BLaER1 treated with 17β-estradiol and CSF1 and Interleukin-3, amounts not matched to agents 10 nM and 100 nM (cell line): ENCODE measurements at regions not wholly inside any gene's neighbourhood (a gene's known extent, or its start where the extent isn't known, plus 50 kb on each side); places are given as distances from the start of the nearest gene placed in this dataset.

Source experiments
- H3K27ac ChIP-seq, 11 experiments: shearing (Covaris generic); formaldehyde crosslinking; 2 replicates each; pipeline ENCODE4 v1.8.1; 2022
- H3K27me3 ChIP-seq, 11 experiments: shearing (Covaris generic); formaldehyde crosslinking; 2 replicates each; pipeline ENCODE4 v1.8.1; 2022
- H3K36me3 ChIP-seq, 11 experiments: shearing (Covaris generic); formaldehyde crosslinking; 2 replicates each; pipeline ENCODE4 v1.8.1; 2022
- H3K4me1 ChIP-seq, 10 experiments: shearing (Covaris generic); formaldehyde crosslinking; 2 replicates each; pipeline ENCODE4 v1.8.1; 2022
- H3K4me2 ChIP-seq, 11 experiments: shearing (Covaris generic); formaldehyde crosslinking; 2 replicates each; pipeline ENCODE4 v1.8.1; 2022
- H3K4me3 ChIP-seq, 10 experiments: shearing (Covaris generic); formaldehyde crosslinking; 2 replicates each; pipeline ENCODE4 v1.8.1; 2022
- H3K9ac ChIP-seq, 11 experiments: shearing (Covaris generic); formaldehyde crosslinking; 2 replicates each; pipeline ENCODE4 v1.8.1; 2022
- H3K9me3 ChIP-seq, 11 experiments: shearing (Covaris generic); formaldehyde crosslinking; replicated peaks in 1 of 11; 2 replicates each; pipeline ENCODE4 v1.8.1; 2022
- H4K20me1 ChIP-seq, 11 experiments: shearing (Covaris generic); formaldehyde crosslinking; 2 replicates each; pipeline ENCODE4 v1.8.1; 2022
- Cebpa-rat ChIP-seq, 11 experiments: shearing (Covaris generic); IDR thresholded peaks; 2 replicates each; pipeline ENCODE4 v1.8.1; 2022

GRCh38 chr15:36479200-36479896, 100.1 kb upstream of the CDIN1 start:
- H3K4me1 ChIP-seq = no peaks in the 10 kb centered on the region
- no peak overlapping the region for H3K27ac ChIP-seq
- no peaks in the 10 kb centered on the region for H3K36me3 ChIP-seq
- TF ChIP-seq Cebpa-rat (IDR thresholded peaks at IDR 0.05) = no peak
- H3K27me3 ChIP-seq = no peaks in the 10 kb centered on the region
- H3K4me2 ChIP-seq = no peak overlapping the region
- peaks cover 0 to 8% (median 0%) of the 10 kb centered on the region in 11 experiments; a peak in 3 of 22 replicates for H3K9me3 ChIP-seq
- no peaks in the 10 kb centered on the region for H4K20me1 ChIP-seq
- no peak overlapping the region for H3K4me3 ChIP-seq
- H3K9ac ChIP-seq = no peak overlapping the region

GRCh38 chr15:36481156-36481555, 98.3 kb upstream of the CDIN1 start:
- no peak overlapping the region for H3K4me3 ChIP-seq
- peaks cover 0 to 8% (median 0%) of the 10 kb centered on the region in 11 experiments; a peak in 3 of 22 replicates for H3K9me3 ChIP-seq
- no peak overlapping the region for H3K9ac ChIP-seq
- H3K27me3 ChIP-seq = no peaks in the 10 kb centered on the region
- H3K36me3 ChIP-seq = no peaks in the 10 kb centered on the region
- no peak overlapping the region for H3K27ac ChIP-seq
- no peak for TF ChIP-seq Cebpa-rat (IDR thresholded peaks at IDR 0.05)
- no peaks in the 10 kb centered on the region for H3K4me1 ChIP-seq
- H4K20me1 ChIP-seq = no peaks in the 10 kb centered on the region
- H3K4me2 ChIP-seq = no peak overlapping the region

- Histone ChIP-seq H3K36me3 (no peaks in the 10 kb centered on the region), H3K9me3 (peaks cover 0 to 8% (median 0%) of the 10 kb centered on the region in 11 experiments; a peak in 3 of 22 replicates), H4K20me1 (no peaks in the 10 kb centered on the region), H3K27ac (no peak overlapping the region), H3K27me3 (no peaks in the 10 kb centered on the region), H3K4me1 (no peaks in the 10 kb centered on the region), H3K9ac (no peak overlapping the region), H3K4me2 (no peak overlapping the region), H3K4me3 (no peak overlapping the region)
- no peak for TF ChIP-seq Cebpa-rat (IDR thresholded peaks at IDR 0.05)
Measured at GRCh38 chr15:36483409-36483808, 96.0 kb upstream of the CDIN1 start.

GRCh38 chr15:36484038-36484778, 95.2 kb upstream of the CDIN1 start:
- H4K20me1 ChIP-seq = no peaks in the 10 kb centered on the region
- no peak for TF ChIP-seq Cebpa-rat (IDR thresholded peaks at IDR 0.05)
- H3K4me3 ChIP-seq = no peak overlapping the region
- H3K9me3 ChIP-seq = peaks cover 0 to 8% (median 0%) of the 10 kb centered on the region in 11 experiments; a peak in 3 of 22 replicates
- no peak overlapping the region for H3K27ac ChIP-seq
- H3K36me3 ChIP-seq = no peaks in the 10 kb centered on the region
- no peak overlapping the region for H3K4me2 ChIP-seq
- H3K27me3 ChIP-seq = no peaks in the 10 kb centered on the region
- H3K4me1 ChIP-seq = no peaks in the 10 kb centered on the region
- no peak overlapping the region for H3K9ac ChIP-seq

GRCh38 chr15:36491912-36492311, 87.5 kb upstream of the CDIN1 start:
- no peak for TF ChIP-seq Cebpa-rat (IDR thresholded peaks at IDR 0.05)
- Histone ChIP-seq H3K4me3 (no peak overlapping the region), H3K4me1 (no peaks in the 10 kb centered on the region), H4K20me1 (no peaks in the 10 kb centered on the region), H3K9ac (no peak overlapping the region), H3K27ac (no peak overlapping the region), H3K9me3 (no peaks in the 10 kb centered on the region), H3K27me3 (no peaks in the 10 kb centered on the region), H3K4me2 (no peak overlapping the region), H3K36me3 (no peaks in the 10 kb centered on the region)

- H3K36me3 ChIP-seq = no peaks in the 10 kb centered on the region
- TF ChIP-seq Cebpa-rat (IDR thresholded peaks at IDR 0.05) = no peak
Measured at GRCh38 chr15:36495456-36495991, 83.9 kb upstream of the CDIN1 start.

GRCh38 chr15:36497901-36498300, 81.5 kb upstream of the CDIN1 start:
- Histone ChIP-seq H3K4me2 (no peak overlapping the region), H3K9ac (no peak overlapping the region)
- TF ChIP-seq Cebpa-rat (IDR thresholded peaks at IDR 0.05) = no peak

More at GRCh38 chr15:36495456-36495991, 83.9 kb upstream of the CDIN1 start:
- Histone ChIP-seq H3K27me3 (no peaks in the 10 kb centered on the region), H3K4me3 (no peak overlapping the region), H4K20me1 (no peaks in the 10 kb centered on the region), H3K4me1 (no peaks in the 10 kb centered on the region), H3K9ac (no peak overlapping the region), H3K27ac (no peak overlapping the region), H3K4me2 (no peak overlapping the region), H3K9me3 (no peaks in the 10 kb centered on the region)

GRCh38 chr15:36498401-36498800, 81.0 kb upstream of the CDIN1 start:
- no peaks in the 10 kb centered on the region for H3K4me1 ChIP-seq
- H3K9me3 ChIP-seq = no peaks in the 10 kb centered on the region
- no peaks in the 10 kb centered on the region for H4K20me1 ChIP-seq
- no peak overlapping the region for H3K27ac ChIP-seq
- H3K9ac ChIP-seq = no peak overlapping the region
- no peak overlapping the region for H3K4me3 ChIP-seq
- no peaks in the 10 kb centered on the region for H3K27me3 ChIP-seq
- 0 out of 22 replicates have a peak, but pooled peaks of 2 of the 11 experiments have one; percentile 14 to 21 for TF ChIP-seq Cebpa-rat (IDR thresholded peaks at IDR 0.05)
- H3K36me3 ChIP-seq = no peaks in the 10 kb centered on the region
- no peak overlapping the region for H3K4me2 ChIP-seq

More at GRCh38 chr15:36497901-36498300, 81.5 kb upstream of the CDIN1 start:
- Histone ChIP-seq H3K9me3 (no peaks in the 10 kb centered on the region), H3K27ac (no peak overlapping the region), H3K36me3 (no peaks in the 10 kb centered on the region), H3K27me3 (no peaks in the 10 kb centered on the region), H3K4me3 (no peak overlapping the region), H3K4me1 (no peaks in the 10 kb centered on the region), H4K20me1 (no peaks in the 10 kb centered on the region)

- Histone ChIP-seq H3K27me3 (no peaks in the 10 kb centered on the region), H4K20me1 (no peaks in the 10 kb centered on the region), H3K4me1 (no peaks in the 10 kb centered on the region), H3K36me3 (no peaks in the 10 kb centered on the region), H3K4me3 (no peak overlapping the region), H3K27ac (no peak overlapping the region), H3K9me3 (no peaks in the 10 kb centered on the region), H3K4me2 (no peak overlapping the region), H3K9ac (no peak overlapping the region)
- TF ChIP-seq Cebpa-rat (IDR thresholded peaks at IDR 0.05) = no peak
Measured at GRCh38 chr15:36498916-36499315, 80.5 kb upstream of the CDIN1 start.
